Nephron (organoid): ENCODE measurements at regions not wholly inside any gene's neighbourhood (a gene's known extent, or its start where the extent isn't known, plus 50 kb on each side); places are given as distances from the start of the nearest gene placed in this dataset.

ENCODE experiments used
- H3K27ac Mint-ChIP-seq, 3 experiments: 2 replicates each; pipeline ENCODE4 v1.8.0; 2020; ENCODE audit warnings: mixed read lengths in 3 of 3, mild to moderate bottlenecking in 2 of 3, moderate library complexity in 1 of 3
- H3K27me3 Mint-ChIP-seq: 2 replicates; pipeline ENCODE4 v1.8.0; 2021; ENCODE audit warnings: low read depth, mild to moderate bottlenecking, moderate library complexity, mixed read lengths
- H3K36me3 Mint-ChIP-seq: 2 replicates; pipeline ENCODE4 v1.8.0; 2020; ENCODE audit warnings: low read depth, mixed read lengths
- H3K4me1 Mint-ChIP-seq: 2 replicates; pipeline ENCODE4 v1.8.0; 2020; ENCODE audit warnings: mixed read lengths
- H3K4me3 Mint-ChIP-seq, 3 experiments: 2 replicates each; pipeline ENCODE4 v1.8.0; 2020; ENCODE audit warnings: mild to moderate bottlenecking in 3 of 3, mixed read lengths in 3 of 3, moderate library complexity in 2 of 3
- H3K9me3 Mint-ChIP-seq: 2 replicates; pipeline ENCODE4 v1.8.0; 2020; ENCODE audit warnings: mixed read lengths
- CTCF ChIP-seq, 3 experiments: fragments of 200-600 bp; sonication (generic); IDR thresholded peaks; one replicate each; pipeline ENCODE4 v1.5.0; 2021; ENCODE audit warnings: antibody characterized with exemption in 3 of 3; ENCODE audit not compliant: unreplicated experiment in 3 of 3

GRCh38 chr3:18079062-18079461, 336.6 kb upstream of the TBC1D5 start:
- H3K9me3 Mint-ChIP-seq, result no peaks in the 10 kb centered on the region
- H3K27me3 Mint-ChIP-seq, result peaks cover 5% of the 10 kb centered on the region
- TF ChIP-seq CTCF (IDR thresholded peaks at IDR 0.05; ENCODE audit: unreplicated experiment in 3 of 3), result no peak
- no peak overlapping the region for H3K4me3 Mint-ChIP-seq
- H3K4me1 Mint-ChIP-seq, result peaks cover 17% of the 10 kb centered on the region
- no peaks in the 10 kb centered on the region for H3K36me3 Mint-ChIP-seq
- no peak overlapping the region for H3K27ac Mint-ChIP-seq

- Mint-ChIP-seq H3K36me3 (no peaks in the 10 kb centered on the region), H3K4me1 (peaks cover 17% of the 10 kb centered on the region), H3K4me3 (no peak overlapping the region), H3K27me3 (peaks cover 5% of the 10 kb centered on the region), H3K27ac (no peak overlapping the region), H3K9me3 (no peaks in the 10 kb centered on the region)
- no peak for TF ChIP-seq CTCF (IDR thresholded peaks at IDR 0.05; ENCODE audit: unreplicated experiment in 3 of 3)
Measured at GRCh38 chr3:18077128-18077840, 334.9 kb upstream of the TBC1D5 start.

- H3K4me3 Mint-ChIP-seq, result no peak overlapping the region
- H3K36me3 Mint-ChIP-seq, result no peaks in the 10 kb centered on the region
- peaks cover 5% of the 10 kb centered on the region for H3K27me3 Mint-ChIP-seq
- no peaks in the 10 kb centered on the region for H3K9me3 Mint-ChIP-seq
- no peak for TF ChIP-seq CTCF (IDR thresholded peaks at IDR 0.05; ENCODE audit: unreplicated experiment in 3 of 3)
- H3K4me1 Mint-ChIP-seq, result peaks cover 17% of the 10 kb centered on the region
- no peak overlapping the region for H3K27ac Mint-ChIP-seq
Measured at GRCh38 chr3:18076301-18076700, 333.9 kb upstream of the TBC1D5 start.

GRCh38 chr3:18075799-18076198, 333.4 kb upstream of the TBC1D5 start:
- Mint-ChIP-seq H3K36me3 (no peaks in the 10 kb centered on the region), H3K27ac (no peak overlapping the region), H3K4me1 (peaks cover 17% of the 10 kb centered on the region), H3K27me3 (peaks cover 5% of the 10 kb centered on the region), H3K4me3 (no peak overlapping the region), H3K9me3 (no peaks in the 10 kb centered on the region)
- no peak for TF ChIP-seq CTCF (IDR thresholded peaks at IDR 0.05; ENCODE audit: unreplicated experiment in 3 of 3)

- Mint-ChIP-seq H3K4me3 (no peak overlapping the region), H3K27me3 (peaks cover under 1% of the 10 kb centered on the region), H3K27ac (no peak overlapping the region), H3K9me3 (no peaks in the 10 kb centered on the region), H3K36me3 (no peaks in the 10 kb centered on the region), H3K4me1 (no peaks in the 10 kb centered on the region)
- no peak for TF ChIP-seq CTCF (IDR thresholded peaks at IDR 0.05; ENCODE audit: unreplicated experiment in 3 of 3)
Measured at GRCh38 chr3:18071833-18072232, 329.4 kb upstream of the TBC1D5 start.

GRCh38 chr3:18070944-18071343, 328.5 kb upstream of the TBC1D5 start:
- H3K36me3 Mint-ChIP-seq, result no peaks in the 10 kb centered on the region
- no peak for TF ChIP-seq CTCF (IDR thresholded peaks at IDR 0.05; ENCODE audit: unreplicated experiment in 3 of 3)
- no peaks in the 10 kb centered on the region for H3K4me1 Mint-ChIP-seq
- no peaks in the 10 kb centered on the region for H3K27me3 Mint-ChIP-seq
- H3K4me3 Mint-ChIP-seq, result no peak overlapping the region
- H3K27ac Mint-ChIP-seq, result no peak overlapping the region
- no peaks in the 10 kb centered on the region for H3K9me3 Mint-ChIP-seq
